ENCODE measurements at regions not wholly inside any gene's neighbourhood (a gene's known extent, or its start where the extent isn't known, plus 50 kb on each side); places are given as distances from the start of the nearest gene placed in this dataset.

DNA sequence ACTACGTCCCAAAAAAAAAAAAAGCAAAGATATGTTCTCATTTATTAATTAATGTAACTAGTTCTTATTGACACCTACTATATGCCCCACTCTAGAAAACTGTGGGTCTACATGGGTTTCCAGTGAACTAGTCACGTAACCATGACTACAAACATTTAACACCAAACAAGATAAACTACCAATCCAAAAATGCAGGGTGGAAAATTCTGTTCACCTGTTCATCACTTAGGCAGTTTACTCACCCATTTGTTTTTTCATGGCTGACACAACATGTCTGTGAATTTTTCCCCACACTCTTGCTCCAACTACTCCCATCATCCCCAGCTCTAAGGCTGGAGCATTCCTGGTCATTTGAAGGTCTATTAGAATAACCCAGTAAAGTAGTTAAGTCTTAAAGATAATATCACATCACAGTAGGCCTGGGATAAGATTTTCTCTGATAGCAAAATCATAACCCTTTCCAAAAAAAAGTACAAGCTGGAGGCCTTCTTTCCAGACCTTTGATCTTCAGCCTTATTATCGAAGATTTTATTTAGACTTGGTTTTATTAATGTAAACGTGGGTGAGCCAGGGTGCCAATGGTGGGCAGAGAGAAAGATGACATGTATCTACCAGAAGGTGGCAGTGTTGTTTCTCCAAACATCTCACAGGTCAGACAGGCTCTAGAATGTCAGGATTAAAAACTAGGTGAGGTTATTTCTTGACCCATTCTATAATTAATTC lies 61.6 kb upstream of the DAAM1 start:
- TF ChIP-seq POLR2A (IDR thresholded peaks at IDR 0.05), result no peak
- peak; percentile 18 to 86 (median 79) for TF ChIP-seq CTCF (IDR thresholded peaks at IDR 0.05)
